ENCODE measurements at regions not wholly inside any gene's neighbourhood (a gene's known extent, or its start where the extent isn't known, plus 50 kb on each side); places are given as distances from the start of the nearest gene placed in this dataset.

- ATAC-seq (no peak), DNase-seq (ENCODE audit: low read depth, low spot score) (no peak)
- intact Hi-C loops (cut with micrococcal nuclease; ENCODE audit: unreplicated experiment) = no loop called here
- no TSS peak for BruUV-seq (replicated peaks)
- H3K9me3 ChIP-seq (ENCODE audit: control insufficient read depth, insufficient read depth, low read depth, low read length) = no peaks in the 10 kb centered on the region
- H3K27ac ChIP-seq (ENCODE audit: low read length) = no peak overlapping the region
- ChIA-PET POLR2A (no interaction called here), CTCF (no interaction called here)
- TF ChIP-seq TCF7L2 (IDR thresholded peaks at IDR 0.05; ENCODE audit: low read depth, low read length) = no peak
- no peak for TF ChIP-seq REST (IDR thresholded peaks at IDR 0.05; ENCODE audit: insufficient read depth in 1 of 2, low read depth in 2 of 2, low read length in 1 of 2)
- no peak for TF ChIP-seq POLR2AphosphoS5 (IDR thresholded peaks at IDR 0.05; ENCODE audit: low read depth, low read length)
- no peak for TF ChIP-seq SIN3A (IDR thresholded peaks at IDR 0.05; ENCODE audit: borderline replicate concordance, insufficient read depth, low read depth, low read length)
- TF ChIP-seq CTCF (IDR thresholded peaks at IDR 0.05) = no peak
- no peaks in the 10 kb centered on the region for H3K4me1 ChIP-seq (ENCODE audit: control insufficient read depth, insufficient read depth, low read length)
- no peaks in the 10 kb centered on the region for H3K27me3 ChIP-seq (ENCODE audit: control insufficient read depth, insufficient read depth, low read length)
- no peak overlapping the region for H3K4me3 ChIP-seq (ENCODE audit: low read depth in 2 of 2, low read length in 2 of 2)
- H3K36me3 ChIP-seq (ENCODE audit: control insufficient read depth, insufficient read depth, low read length) = no peaks in the 10 kb centered on the region
- in situ Hi-C loops (cut with HindIII; ENCODE audit: low pct_unique_long_range_greater_than_20kb, low sequenced_read_pairs) = no loop called here
Observed at GRCh38 chr2:9105601-9106337, 100.8 kb upstream of the ASAP2 start.

GRCh38 chr2:9103663-9104277 lies 100.3 kb upstream of the MBOAT2 start:
- TF ChIP-seq REST (IDR thresholded peaks at IDR 0.05; ENCODE audit: insufficient read depth in 1 of 2, low read depth in 2 of 2, low read length in 1 of 2) (no peak), SIN3A (IDR thresholded peaks at IDR 0.05; ENCODE audit: borderline replicate concordance, insufficient read depth, low read depth, low read length) (no peak), CTCF (IDR thresholded peaks at IDR 0.05) (no peak), POLR2AphosphoS5 (IDR thresholded peaks at IDR 0.05; ENCODE audit: low read depth, low read length) (no peak), TCF7L2 (IDR thresholded peaks at IDR 0.05; ENCODE audit: low read depth, low read length) (no peak)
- Histone ChIP-seq H3K4me1 (ENCODE audit: control insufficient read depth, insufficient read depth, low read length) (no peaks in the 10 kb centered on the region), H3K27ac (ENCODE audit: low read length) (no peak overlapping the region), H3K27me3 (ENCODE audit: control insufficient read depth, insufficient read depth, low read length) (no peaks in the 10 kb centered on the region), H3K4me3 (ENCODE audit: low read depth in 2 of 2, low read length in 2 of 2) (no peak overlapping the region), H3K9me3 (ENCODE audit: control insufficient read depth, insufficient read depth, low read depth, low read length) (no peaks in the 10 kb centered on the region), H3K36me3 (ENCODE audit: control insufficient read depth, insufficient read depth, low read length) (no peaks in the 10 kb centered on the region)
- no peak for ATAC-seq
- no TSS peak for BruUV-seq (replicated peaks)
- in situ Hi-C loops (cut with HindIII; ENCODE audit: low pct_unique_long_range_greater_than_20kb, low sequenced_read_pairs) = no loop called here
- ChIA-PET CTCF (no interaction called here), POLR2A (no interaction called here)
- intact Hi-C loops (cut with micrococcal nuclease; ENCODE audit: unreplicated experiment) = no loop called here
- no peak for DNase-seq (ENCODE audit: low read depth, low spot score)
